ENCODE measurements at regions not wholly inside any gene's neighbourhood (a gene's known extent, or its start where the extent isn't known, plus 50 kb on each side); places are given as distances from the start of the nearest gene placed in this dataset.
"Not testable (repeated sequence)": the region's sequence is repeated elsewhere in the genome, so short reads cannot be mapped to it uniquely, and the experiment has no call there.

DNA sequence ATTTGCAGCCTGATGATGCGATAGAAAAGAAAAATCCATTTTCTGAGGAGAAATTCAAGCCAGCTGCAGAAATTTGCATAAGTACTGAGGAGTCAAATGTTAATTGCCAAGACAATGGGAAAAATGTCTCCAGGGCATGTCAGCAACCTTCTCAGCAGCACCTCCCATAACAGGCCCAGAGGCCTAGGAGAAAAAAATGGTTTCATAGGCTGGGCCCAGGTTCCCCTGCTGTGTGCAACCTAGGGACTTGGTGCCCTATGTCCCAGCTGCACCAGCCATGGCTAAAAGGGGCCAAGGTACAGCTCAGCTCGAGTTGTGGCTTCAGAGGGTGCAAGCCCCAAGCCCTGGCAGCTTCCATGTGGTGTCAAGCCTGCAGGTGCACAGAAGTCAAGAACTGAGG lies 144.8 kb upstream of the PRKD1 start:
- DNase-seq: not testable (repeated sequence)

DNA sequence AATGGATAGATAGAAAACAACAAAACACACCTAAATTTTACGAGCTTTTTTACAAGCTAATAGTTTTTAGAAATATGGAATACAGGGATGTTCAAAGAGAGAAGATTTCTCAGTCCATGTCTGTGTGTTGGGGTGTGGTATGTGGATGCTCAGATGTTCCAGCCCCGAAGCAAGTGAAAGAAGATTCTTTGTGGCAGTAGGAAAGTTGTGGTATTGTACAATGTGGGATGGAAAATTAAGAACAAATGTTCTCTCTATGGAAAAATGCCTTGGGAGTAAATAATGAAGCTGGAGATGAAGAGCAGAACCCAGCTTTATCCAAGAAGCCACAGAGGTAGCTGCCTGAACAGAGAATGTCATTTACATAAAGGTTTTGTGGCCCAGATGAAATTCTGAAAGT lies 150.3 kb upstream of the PRKD1 start:
- no peak for DNase-seq

DNA sequence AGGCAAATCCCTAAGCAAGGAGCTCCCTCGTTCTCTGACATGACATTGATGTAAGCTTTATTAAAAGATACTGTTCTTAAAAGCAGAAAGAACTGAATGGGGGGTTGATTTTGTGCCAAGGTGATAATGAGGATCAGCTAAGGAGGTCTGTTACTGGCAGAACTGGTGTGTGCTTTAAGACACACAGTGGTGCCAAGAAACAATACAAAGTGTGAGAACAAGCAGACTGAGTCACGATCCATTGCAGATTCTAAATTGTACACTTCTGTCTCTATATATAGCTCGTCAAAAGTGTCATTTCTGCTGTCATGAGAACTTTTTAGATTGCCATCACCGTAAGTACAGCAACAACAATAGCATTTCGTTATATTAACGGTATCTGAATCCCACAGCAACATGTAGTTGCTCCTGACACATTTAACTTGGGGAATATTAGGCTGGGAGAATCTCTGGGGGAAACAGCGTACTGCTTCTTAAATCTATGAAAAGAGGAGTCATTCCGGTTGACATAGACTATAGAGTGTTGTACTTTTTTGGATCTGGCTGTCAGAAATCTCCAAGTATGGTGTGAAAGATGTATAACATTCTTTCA lies 151.3 kb upstream of the PRKD1 start:
- no peak for DNase-seq

DNA sequence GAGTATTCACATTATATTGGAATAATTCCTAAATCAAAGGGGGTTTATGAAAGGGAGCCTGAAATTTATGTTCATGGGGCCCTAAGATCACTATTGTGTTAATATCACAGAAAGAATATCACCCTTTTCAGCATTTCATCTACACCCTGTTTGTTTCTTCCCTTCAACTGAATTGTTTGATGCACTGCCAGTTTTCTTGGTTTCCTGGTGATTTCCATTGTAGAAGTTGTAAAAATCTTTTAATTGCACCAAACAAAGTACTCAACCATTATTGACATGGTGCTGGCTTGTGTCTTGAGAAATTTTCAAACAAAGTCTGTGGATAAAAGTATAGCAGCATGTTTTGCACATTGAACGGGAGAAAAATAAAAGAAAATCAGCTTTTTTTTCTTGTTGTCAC lies 154.8 kb upstream of the PRKD1 start:
- DNase-seq: no peak

DNA sequence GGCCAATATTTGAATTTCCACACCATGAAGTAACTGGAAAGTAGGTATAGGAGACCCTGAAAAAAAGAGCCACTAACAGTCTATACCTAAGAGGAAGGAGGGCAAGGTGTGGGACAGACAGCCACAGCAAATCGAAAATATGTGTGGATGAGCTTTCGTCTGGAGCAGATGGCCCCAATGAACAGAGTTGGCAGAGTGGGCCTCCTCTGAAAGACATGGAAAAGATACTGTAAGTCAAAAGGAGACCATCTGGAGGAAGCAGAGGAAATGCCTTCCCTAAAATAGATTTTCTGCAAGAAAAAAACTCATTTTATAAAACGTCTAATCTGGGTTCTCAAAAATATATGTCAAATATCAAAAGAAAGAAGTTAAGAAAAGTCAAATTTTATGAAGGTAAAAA lies 157.2 kb upstream of the PRKD1 start:
- no peak for DNase-seq

DNA sequence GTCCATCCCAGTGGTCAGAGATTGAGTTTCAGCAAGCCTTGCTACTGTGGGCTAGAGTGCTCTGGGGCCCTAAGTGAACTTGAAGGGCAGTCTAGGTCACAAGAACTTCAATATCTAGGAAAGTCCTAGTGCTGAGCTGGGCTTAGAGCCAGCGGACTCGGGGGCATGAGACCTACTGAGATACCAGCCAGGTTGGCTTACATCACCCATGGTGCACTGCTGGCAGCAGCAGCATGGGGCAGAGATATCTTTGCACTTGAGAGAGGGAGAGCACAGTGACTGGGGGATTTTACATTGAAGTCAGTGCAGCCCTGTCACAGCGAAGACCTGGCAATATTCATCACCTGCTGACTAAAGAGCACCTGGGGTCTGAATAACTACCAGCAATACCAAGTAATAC lies 158.3 kb upstream of the PRKD1 start:
- no peak for DNase-seq

DNA sequence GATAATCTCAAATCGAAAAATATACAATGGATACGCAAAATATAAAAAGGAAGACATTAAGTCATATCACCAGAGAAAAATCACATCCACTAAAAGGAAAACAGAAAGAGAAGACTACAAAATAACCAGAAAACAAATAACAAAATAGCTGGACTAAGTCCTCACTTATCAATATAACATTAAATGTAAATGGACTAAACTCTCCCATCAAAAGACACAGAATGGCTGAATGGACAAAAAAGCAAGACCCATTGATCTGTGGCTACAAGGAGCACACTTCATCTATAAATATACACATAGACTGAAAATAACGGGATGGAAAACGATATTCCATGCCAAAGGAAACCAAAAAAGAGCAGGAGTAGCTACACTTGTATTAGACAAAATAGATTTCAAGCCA lies 161.0 kb upstream of the PRKD1 start:
- no peak for DNase-seq

DNA sequence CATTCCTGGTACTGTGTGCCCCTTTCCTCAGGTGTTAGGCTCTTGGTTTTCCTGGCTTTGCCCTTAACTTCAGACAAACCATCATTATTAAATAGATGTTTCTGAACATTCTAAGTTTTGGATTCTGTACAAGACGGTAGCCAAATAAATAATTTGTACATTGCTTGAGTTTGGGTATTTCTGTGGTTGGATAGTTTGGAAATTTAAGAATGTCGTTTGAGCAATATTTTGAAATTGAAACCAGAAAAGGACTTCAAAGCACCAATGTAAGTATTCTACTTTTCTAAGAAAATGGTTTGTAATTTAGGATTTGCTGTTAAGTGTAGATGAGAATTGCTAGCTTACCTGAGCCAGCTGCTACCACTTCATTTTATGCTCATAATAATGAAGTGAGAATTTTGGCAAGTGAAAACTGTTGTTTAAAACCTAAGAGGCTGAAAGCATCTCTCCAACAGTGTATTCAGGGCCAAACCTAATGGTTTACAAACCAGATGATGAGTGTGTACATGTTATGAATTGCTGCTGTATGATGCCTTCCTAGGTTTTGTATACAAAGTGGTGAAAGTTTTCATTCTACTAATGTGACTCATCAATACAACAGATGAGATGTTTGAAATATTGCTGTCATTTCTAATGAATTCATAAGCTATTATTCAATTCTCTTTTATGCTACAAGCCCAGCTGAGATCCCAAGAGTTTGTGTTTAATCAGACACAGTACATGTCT lies 181.5 kb upstream of the PRKD1 start:
- no peak for DNase-seq

DNA sequence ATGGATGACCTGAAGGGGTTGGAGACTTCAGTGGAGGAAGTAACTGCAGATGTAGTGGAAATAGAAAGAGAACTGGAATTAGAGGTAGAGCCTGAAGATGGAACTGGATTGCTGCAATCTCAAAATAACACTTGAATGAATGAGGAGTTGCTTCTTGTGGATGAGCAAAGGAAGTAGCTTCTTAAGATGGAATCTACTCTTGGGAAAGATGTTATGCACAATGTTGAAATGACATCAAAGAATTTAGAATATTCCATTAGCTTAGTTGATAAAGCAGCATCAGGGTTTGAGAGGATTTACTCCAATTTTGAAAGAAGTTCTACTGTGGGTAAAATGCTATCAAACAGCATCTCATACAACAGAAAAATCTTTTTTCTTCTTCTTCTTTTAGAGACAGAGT lies 186.4 kb upstream of the PRKD1 start:
- no peak for DNase-seq

DNA sequence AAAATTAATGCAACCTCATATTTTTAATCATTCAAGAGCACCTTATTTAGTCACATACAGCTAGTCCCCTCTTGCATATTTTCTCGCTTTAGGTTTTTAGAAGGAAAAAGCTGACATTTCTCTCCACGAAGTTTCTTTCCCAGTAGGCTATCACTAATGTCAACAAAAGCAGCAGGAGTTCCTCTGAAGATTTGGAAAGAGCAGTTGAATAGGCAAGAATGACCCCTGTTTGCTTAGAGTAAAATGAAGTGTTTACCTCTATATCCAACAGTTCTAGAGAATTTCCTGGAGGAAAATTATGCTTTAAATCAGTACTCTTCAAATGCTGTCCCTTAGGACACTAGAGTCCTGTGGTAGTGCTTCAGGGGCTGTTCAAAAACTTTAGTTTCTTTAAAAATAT lies 188.1 kb upstream of the PRKD1 start:
- no peak for DNase-seq

DNA sequence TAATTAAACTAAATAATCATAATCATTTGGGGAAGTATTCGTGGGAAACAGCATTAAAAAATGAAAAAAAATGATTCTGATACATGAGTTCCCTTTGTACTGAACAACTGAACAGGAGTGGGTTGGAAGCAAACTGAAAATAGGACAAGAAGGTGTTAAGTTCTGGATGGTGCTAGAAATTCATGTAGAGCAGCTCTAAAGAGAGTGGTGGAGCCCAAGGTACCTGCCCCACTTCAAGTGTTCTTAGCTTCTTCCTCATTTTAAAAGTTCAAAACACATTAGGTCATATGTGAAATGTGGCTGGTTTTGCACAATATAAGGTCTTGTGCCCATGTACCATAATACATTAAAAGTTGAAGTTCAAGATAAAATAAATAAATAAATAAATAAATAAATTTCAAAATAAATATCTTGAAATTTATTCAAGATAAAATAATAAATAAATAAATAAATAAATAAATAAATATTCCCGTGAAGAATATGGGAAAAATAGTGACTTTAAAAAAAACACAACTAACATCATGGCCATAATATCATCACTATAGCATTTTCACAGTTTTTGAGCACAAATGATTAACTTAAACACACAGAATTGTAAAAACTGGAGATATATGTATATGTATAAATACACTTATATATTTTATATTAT lies 191.5 kb upstream of the PRKD1 start:
- no peak for DNase-seq

DNA sequence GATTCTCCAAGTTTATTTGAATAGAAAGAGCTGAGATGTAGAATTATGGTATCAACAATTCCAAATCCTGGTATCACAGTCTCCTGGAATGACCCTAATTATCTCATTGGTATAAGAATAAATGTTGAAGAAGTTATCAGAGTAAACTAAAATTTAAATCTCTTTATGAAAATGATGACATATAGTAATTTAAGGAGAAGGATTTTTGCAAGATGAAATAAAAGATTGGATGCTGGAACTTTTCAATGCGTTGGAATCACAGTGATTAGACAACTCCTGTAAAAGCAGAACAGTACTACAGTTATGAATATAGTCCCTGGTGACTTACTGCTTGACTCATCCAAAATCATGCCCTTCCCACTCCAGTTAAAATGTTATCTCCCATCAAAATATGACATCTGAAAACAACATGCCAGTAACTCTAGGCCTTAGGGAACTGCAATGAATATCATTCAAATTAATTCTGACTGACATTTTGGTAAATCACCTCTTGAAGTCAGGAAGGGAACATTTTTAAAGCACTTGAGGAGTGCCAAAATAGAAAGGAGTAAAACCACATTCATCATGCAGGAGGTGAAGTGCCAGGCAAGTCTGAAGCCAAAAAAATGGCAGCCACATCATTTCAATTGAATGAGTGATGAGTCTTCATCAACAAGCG lies 197.8 kb upstream of the PRKD1 start:
- no peak for DNase-seq

DNA sequence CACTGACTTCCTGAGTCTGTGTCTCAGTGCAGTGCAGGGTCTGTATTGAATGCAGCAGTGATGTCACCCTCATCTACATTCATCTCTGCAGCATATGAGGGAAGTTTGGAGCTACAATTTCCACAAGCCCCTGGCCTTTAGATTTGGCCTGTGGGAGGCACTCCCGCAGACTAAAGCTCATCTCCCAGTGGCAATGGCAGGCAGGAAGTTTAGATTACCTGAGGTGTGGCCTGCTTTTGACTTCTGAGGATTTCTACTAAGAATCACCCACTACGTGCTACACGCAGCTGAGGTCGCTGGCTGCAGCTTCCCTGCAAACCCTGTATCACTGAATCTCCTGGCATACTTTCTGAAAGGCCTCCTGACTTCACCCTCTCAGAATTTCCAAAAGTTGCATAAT lies 202.2 kb upstream of the PRKD1 start:
- DNase-seq: no peak

DNA sequence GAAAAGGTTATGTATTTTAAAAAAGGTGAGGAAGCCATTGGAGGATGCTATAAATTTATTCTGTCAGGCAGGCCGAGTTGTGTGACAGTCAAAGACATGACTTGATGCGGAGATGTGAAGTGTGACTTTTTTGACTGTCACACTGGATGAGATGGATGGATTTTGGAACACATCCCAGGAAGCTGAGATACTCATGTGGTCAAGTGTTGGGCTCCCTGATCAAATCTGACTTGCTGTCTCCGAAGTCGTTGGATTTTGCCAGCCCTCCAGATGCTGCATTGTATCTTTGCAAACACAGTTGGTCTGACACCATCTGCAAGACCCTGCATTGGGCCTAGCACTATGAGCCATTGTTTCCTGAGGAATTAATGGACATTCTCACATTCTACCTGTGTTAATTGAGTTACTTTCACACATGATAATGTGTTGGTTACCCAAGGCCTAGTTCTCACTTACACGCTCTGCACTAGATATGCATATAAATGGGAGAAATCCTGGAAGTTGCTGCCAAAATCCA lies 204.0 kb upstream of the PRKD1 start:
- no peak for DNase-seq

DNA sequence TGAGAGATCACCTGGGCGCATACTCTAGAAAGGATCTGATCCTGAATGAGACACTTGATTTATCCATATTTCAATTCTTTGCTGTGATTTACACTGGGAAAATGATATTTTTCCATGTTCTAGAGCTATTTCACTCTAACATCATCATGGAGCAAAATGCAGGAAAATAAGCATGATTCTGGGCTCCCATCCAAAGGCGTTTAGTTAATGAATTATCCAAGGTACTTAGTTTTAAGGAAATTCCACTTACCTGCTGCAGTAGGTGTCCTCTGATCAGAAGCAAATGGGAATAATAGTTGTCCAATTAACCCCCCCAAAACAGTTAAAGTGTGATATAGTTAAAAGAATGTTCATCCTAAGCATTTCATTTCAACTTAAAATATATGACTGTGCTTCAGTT lies 204.5 kb upstream of the PRKD1 start:
- no peak for DNase-seq

DNA sequence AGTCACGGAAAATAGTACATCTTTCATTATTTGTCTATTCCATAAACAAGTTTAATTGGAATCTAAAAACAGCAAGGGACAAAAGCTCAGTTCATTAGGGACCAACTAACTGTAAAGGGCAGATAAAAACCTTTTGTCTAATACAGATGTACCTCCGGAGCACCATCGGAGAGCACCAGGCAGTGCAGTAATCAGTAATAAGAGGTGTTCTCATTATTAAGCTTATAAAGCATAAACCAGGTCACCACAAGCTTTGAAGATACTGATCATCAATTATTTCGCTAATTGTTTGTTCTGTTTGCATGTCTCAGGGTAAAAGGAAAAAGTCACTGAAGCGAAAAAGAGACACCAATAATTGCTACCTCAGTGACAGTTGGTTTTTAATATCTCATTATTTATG lies 207.3 kb upstream of the PRKD1 start:
- DNase-seq: no peak

DNA sequence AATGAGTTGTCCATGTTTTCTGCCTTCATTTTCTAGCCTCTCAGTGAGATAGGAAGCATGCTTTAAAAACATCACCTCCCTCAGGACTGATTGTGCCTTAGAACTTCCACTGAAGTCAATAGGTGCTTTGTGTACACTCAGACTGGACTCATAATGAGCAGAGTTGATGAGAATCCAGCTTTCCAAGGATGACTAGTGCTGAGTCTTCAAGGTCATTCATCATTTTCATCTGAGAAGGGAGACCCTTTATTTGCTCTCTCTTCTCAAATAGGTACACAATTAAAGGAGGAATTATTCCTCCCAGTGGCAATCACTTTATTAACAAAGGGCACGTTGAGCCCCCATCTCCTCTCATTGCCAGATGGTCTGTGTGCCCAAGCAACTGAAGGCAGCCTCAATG lies 210.9 kb upstream of the PRKD1 start:
- DNase-seq: no peak

DNA sequence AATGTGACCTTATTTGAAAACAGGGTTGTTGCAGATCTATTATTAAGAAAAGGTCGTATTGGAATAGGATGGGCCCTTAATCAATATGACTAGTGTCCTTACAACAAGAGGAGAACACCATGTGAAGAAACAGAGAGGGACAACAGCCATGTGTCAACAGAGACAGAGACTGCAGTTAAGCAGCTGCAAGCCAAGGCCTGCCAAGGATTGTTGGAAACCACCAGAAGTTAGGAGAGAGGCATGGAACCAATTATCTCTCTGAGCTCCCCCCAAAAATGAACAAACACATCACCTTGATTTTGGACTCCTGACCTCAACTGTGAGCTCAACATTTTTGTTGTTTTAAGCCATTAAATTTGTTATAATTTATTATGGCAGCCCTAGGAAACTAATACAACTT lies 214.6 kb upstream of the PRKD1 start:
- no peak for DNase-seq

DNA sequence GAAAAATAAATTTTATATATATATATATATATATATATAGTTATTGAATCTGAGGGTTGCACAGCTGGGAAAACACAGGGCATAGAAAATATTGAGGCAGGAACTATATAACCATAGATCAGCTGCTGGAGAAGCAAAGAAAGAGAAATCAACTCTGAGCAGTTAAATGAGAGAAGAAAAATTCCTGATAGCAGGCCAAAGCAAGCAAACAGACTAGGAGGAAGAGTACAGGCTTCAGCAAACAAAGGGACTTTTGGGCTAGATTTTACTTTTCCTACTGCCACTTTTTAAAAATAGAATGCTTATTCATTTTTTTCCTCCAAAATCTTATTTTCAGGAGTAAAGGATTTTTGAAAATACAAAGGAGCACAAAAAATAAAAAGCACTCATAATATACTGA lies 216.0 kb upstream of the PRKD1 start:
- peak; percentile 11 for DNase-seq

DNA sequence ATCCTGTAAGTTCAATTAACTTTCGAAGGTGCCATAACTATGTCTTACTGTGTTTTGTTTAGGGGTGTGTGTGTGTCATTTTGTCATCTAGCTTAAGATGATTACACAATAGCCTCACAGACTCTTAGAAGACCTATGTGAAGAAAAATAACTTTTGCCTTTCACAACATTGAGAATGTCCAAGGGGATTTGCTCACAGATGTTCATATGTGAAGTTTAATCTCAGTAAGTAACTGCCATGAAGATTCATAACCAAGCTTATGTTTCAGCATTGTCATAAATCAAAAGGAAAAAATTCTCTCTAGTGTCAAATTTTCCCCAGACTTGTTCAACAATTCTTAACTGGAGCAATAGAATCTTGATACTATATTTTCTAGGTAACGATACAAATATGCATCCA lies 226.1 kb upstream of the PRKD1 start:
- DNase-seq: peak; percentile 9

DNA sequence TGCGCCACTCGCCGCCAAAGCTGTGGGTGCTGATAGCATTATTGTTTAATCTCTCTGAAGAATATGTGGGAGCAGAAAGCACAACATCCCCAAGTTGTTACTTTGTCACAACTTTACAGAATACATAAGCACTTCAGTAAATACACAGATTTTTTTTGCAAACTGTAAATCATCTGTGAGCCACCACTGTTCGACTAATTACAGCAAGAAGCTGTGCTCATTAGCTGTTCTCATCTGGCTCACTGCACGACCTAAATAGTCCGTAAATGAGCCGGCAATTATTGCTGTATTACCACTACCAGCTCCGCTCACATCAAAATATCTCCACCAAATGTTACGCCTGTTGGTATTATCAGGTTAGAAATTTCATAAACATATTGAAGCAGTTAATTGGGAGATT lies 228.9 kb upstream of the PRKD1 start:
- DNase-seq: no peak

DNA sequence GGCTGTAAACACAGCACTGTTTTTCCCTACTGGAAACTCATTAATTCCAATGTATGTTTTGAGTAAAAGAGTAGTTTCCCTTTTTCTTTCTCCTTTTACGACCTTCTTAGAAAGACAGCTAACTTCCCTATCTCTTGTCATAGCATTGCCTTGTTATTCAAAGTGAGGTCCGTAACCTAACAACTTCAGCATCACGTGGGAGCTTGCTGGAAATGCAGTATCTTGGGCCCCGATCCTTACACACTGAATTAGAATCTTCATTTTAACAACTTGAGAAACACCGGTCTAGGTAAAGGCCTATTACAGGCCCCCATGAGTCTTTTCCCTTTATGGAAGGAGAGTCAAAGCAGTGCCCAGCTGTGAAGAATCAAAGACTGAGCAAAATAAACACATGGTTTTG lies 230.7 kb upstream of the PRKD1 start:
- DNase-seq: no peak

DNA sequence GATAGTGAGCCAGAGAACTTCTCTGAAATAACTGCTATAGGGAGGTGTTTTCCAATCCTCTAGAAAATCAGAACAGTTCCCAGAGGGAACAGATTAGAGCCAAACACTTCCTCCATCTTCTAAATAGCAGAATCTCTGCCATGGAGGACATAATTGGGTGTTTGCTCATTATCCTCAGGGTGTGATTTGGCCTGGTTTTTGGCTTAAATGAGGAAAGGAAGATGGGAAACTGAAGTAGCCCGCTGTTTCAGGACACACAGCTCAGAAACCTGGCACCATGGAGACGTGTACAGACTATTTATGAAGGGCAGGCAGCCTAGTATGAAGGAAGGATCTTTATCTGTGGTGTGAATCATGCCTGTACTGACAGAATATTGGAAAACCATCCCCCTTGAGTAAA lies 231.7 kb upstream of the PRKD1 start:
- DNase-seq: peak; percentile 14

DNA sequence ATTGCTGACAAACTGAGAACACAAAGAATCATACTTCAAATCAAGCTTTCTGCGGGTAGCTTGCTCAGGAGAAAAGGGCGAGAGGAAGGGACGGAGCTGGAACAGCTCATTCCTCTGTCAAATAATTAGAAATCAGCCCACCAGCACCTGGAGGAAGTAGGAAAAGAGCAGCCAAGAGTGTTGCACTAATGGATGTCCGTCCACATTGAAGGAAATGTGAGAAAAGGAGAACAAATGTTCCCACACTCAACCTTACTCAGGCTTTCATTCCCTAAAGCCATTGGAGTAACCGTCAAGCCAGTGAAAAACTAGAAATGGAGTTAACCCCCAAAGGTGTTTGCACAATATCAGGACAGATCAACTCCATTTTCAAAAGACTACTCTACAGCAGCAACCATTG lies 233.0 kb upstream of the PRKD1 start:
- DNase-seq: no peak
